K562 (cell line): ENCODE measurements at regions not wholly inside any gene's neighbourhood (a gene's known extent, or its start where the extent isn't known, plus 50 kb on each side); places are given as distances from the start of the nearest gene placed in this dataset.

Source experiments
- ATAC-seq: fragments of 200-7000 bp; cut with Tn5 transposase; 3 replicates; pipeline ENCODE4 v1.9.1; 2020; ENCODE audit warnings: moderate library complexity
- BruUV-seq: library from RNA; stranded (reverse); fragments of 400-500 nt; replicated peaks from 2 replicates; lab custom pipeline; 2021; lab: Mats Ljungman, UMichigan
- CTCF ChIA-PET: fragments of 300-600 bp; formaldehyde crosslinking; extraction: SDS; loops from one replicate; lab custom pipeline; 2021; ENCODE audit warnings: low intra/inter-chr PET ratio; lab: Yijun Ruan, JAX
- POLR2A ChIA-PET: fragments of 300-600, 350-650 bp; sonication (Branson Sonifier 250); formaldehyde crosslinking; extraction: SDS; loops from one replicate; lab custom pipeline; 2021; ENCODE audit warnings: antibody characterized with exemption, inconsistent platforms; lab: Yijun Ruan, JAX
- DNase-seq, 4 experiments: peaks; one replicate each; pipeline versions ENCODE4 v3.0.0 to v3.0.0-alpha.2; 2011 to 2018; ENCODE audit warnings: low spot score in 3 of 4, mixed read lengths in 3 of 4; ENCODE audit errors: extremely low read depth in 1 of 4
- FAIRE-seq: peaks from 2 replicates; lab custom pipeline; 2011; peaks lifted over from hg19 to GRCh38; lab: Jason Lieb, UNC
- H2AFZ ChIP-seq: 2 replicates; pipeline ENCODE4 v1.6.0; 2011; ENCODE audit warnings: low read depth, low read length, control low read depth, inconsistent platforms
- H3K27ac ChIP-seq: fragments of 200-600 bp; 3 replicates; pipeline ENCODE4 v1.8.0; 2011; ENCODE audit warnings: low read depth, mild to moderate bottlenecking, control low read depth, inconsistent platforms, low read length, moderate library complexity, mixed read lengths; ENCODE audit errors: extremely low read depth
- H3K27me3 ChIP-seq, 2 experiments: fragments of 300-600 bp in 1 of 2; 2 replicates in 1 of 2; 3 replicates in 1 of 2; pipeline versions ENCODE4 v1.6.0 to v1.8.0; 2011; ENCODE audit warnings: inconsistent platforms in 2 of 2, low read length in 2 of 2, mild to moderate bottlenecking in 1 of 2, mixed read lengths in 1 of 2, moderate library complexity in 1 of 2; ENCODE audit not compliant: control insufficient read depth in 2 of 2, insufficient read depth in 2 of 2
- H3K36me3 ChIP-seq: fragments of 300-600 bp; 3 replicates; pipeline ENCODE4 v1.8.0; 2011; ENCODE audit warnings: mild to moderate bottlenecking, low read length, inconsistent platforms; ENCODE audit not compliant: control insufficient read depth, insufficient read depth
- H3K4me1 ChIP-seq, 2 experiments: fragments of 200-600 bp in 1 of 2; replicated peaks in 1 of 2; 2 replicates in 1 of 2; 3 replicates in 1 of 2; pipeline versions ENCODE4 v1.5.1 to v1.8.0; 2011; ENCODE audit warnings: inconsistent platforms in 2 of 2, low read length in 2 of 2, mild to moderate bottlenecking in 1 of 2, mixed read lengths in 1 of 2, moderate library complexity in 1 of 2; ENCODE audit not compliant: control insufficient read depth in 2 of 2, insufficient read depth in 2 of 2
- H3K4me2 ChIP-seq: 2 replicates; pipeline ENCODE4 v1.6.1; 2011; ENCODE audit warnings: low read length, control low read depth, inconsistent platforms, mixed read lengths; ENCODE audit not compliant: insufficient read depth
- H3K4me3 ChIP-seq: fragments of 200-600 bp; sonication (generic), shearing (Covaris generic); 2 replicates; pipeline ENCODE4 v1.5.1; 2016; ENCODE audit warnings: control low read depth, inconsistent platforms
- H3K79me2 ChIP-seq: fragments of 200-600 bp; 3 replicates; pipeline ENCODE4 v1.8.0; 2011; ENCODE audit warnings: low read length, inconsistent platforms; ENCODE audit not compliant: control insufficient read depth, insufficient read depth
- H3K9ac ChIP-seq, 2 experiments: 2 replicates each; pipeline versions ENCODE4 v1.6.0 to v1.6.1; 2011; ENCODE audit warnings: low read depth in 2 of 2, low read length in 2 of 2, control low read depth in 1 of 2, inconsistent platforms in 1 of 2, mild to moderate bottlenecking in 1 of 2, mixed read lengths in 1 of 2; ENCODE audit not compliant: insufficient read depth in 1 of 2
- H3K9me1 ChIP-seq: one replicate; pipeline ENCODE4 v1.6.0; 2011; ENCODE audit warnings: inconsistent platforms, mild to moderate bottlenecking, low read length, moderate library complexity; ENCODE audit not compliant: control insufficient read depth, insufficient read depth
- H3K9me3 ChIP-seq: replicated peaks from 2 replicates; pipeline ENCODE4 v1.5.1; 2011; ENCODE audit warnings: low read depth, low read length, inconsistent platforms; ENCODE audit not compliant: control insufficient read depth, insufficient read depth
- H4K20me1 ChIP-seq: replicated peaks from 2 replicates; pipeline ENCODE4 v1.6.1; 2011; ENCODE audit warnings: low read length, inconsistent platforms, mixed read lengths; ENCODE audit not compliant: control insufficient read depth, insufficient read depth
- ATF4 ChIP-seq: fragments of 450-650 bp; formaldehyde crosslinking; IDR thresholded peaks from 2 replicates; pipeline ENCODE4 v1.4.0; 2022; ENCODE audit warnings: mild to moderate bottlenecking, moderate library complexity
- SMARCA4 ChIP-seq: fragments of 450-650 bp; IDR thresholded peaks from 2 replicates; pipeline ENCODE4 v1.6.1; 2016
- SMARCA5 ChIP-seq: fragments of 450-650 bp; IDR thresholded peaks from 2 replicates; pipeline ENCODE4 v1.6.1; 2016
- ZBTB2 ChIP-seq: fragments of 450-650 bp; IDR thresholded peaks from 2 replicates; pipeline ENCODE4 v1.6.1; 2016; ENCODE audit warnings: antibody characterized with exemption
- ZFX ChIP-seq: sonication (generic); formaldehyde crosslinking; IDR thresholded peaks from 2 replicates; pipeline ENCODE4 v1.8.0; 2022; ENCODE audit warnings: mild to moderate bottlenecking, missing genetic modification reagents, moderate library complexity
- in situ Hi-C: fragments of 300-500 bp; cut with MboI; formaldehyde crosslinking; loops from 4 replicates; pipeline ENCODE4 v1.15.0; 2018; ENCODE audit warnings: inconsistent platforms, mixed read lengths
- intact Hi-C: fragments of 100-400 bp; cut with micrococcal nuclease; formaldehyde crosslinking; loops from 2 replicates; pipeline ENCODE4 v1.14.2; 2022
- TF ChIP-seq, protein P1 (sequence below), 2 experiments: fragments of 450-650 bp in 1 of 2; sonication (generic) in 1 of 2; formaldehyde crosslinking in 1 of 2; IDR thresholded peaks; 2 replicates each; pipeline versions ENCODE4 v1.7.1 to v1.9.0; 2016 to 2022; ENCODE audit warnings: inconsistent platforms in 1 of 2, mild to moderate bottlenecking in 1 of 2, missing genetic modification reagents in 1 of 2
- TF ChIP-seq, protein P2 (sequence below): fragments of 250-450 bp; sonication (Bioruptor Pico); IDR thresholded peaks from 2 replicates; pipeline ENCODE4 v1.9.0; 2021; ENCODE audit warnings: mild to moderate bottlenecking
- TF ChIP-seq, protein P3 (sequence below): fragments of 200-800 bp; sonication (Bioruptor generic); IDR thresholded peaks from 2 replicates; pipeline ENCODE4 v1.6.1; 2017; ENCODE audit warnings: missing genetic modification characterization, missing compliant biosample characterization

GRCh38 chr5:64069486-64069885 is 96.2 kb upstream of the RNF180 start (continued):
- TF ChIP-seq, protein P1, sequence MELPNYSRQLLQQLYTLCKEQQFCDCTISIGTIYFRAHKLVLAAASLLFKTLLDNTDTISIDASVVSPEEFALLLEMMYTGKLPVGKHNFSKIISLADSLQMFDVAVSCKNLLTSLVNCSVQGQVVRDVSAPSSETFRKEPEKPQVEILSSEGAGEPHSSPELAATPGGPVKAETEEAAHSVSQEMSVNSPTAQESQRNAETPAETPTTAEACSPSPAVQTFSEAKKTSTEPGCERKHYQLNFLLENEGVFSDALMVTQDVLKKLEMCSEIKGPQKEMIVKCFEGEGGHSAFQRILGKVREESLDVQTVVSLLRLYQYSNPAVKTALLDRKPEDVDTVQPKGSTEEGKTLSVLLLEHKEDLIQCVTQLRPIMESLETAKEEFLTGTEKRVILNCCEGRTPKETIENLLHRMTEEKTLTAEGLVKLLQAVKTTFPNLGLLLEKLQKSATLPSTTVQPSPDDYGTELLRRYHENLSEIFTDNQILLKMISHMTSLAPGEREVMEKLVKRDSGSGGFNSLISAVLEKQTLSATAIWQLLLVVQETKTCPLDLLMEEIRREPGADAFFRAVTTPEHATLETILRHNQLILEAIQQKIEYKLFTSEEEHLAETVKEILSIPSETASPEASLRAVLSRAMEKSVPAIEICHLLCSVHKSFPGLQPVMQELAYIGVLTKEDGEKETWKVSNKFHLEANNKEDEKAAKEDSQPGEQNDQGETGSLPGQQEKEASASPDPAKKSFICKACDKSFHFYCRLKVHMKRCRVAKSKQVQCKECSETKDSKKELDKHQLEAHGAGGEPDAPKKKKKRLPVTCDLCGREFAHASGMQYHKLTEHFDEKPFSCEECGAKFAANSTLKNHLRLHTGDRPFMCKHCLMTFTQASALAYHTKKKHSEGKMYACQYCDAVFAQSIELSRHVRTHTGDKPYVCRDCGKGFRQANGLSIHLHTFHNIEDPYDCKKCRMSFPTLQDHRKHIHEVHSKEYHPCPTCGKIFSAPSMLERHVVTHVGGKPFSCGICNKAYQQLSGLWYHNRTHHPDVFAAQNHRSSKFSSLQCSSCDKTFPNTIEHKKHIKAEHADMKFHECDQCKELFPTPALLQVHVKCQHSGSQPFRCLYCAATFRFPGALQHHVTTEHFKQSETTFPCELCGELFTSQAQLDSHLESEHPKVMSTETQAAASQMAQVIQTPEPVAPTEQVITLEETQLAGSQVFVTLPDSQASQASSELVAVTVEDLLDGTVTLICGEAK (IDR thresholded peaks at IDR 0.05): no peak
- TF ChIP-seq, protein P1 (CRISPR knock-in tag; IDR thresholded peaks at IDR 0.05): no peak

DNA sequence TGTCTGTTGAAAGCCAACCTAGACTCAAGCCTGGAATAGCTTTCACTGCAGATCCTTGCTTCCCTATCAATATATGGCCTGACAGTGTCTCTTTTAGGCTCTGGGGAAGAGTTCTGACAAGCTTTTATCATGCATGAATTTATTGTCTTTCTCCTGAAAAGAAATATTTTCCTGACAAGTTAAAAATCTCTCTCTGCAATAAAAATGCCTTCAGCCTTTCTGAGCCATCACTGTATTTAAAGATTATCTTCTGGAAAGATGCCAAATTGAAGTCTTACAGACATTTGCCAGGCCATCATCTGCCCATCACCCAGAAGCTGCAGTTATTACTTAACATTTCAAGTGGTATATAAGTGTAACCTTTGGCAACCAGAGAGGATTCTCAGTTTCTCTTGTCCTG is 88.1 kb upstream of the HTR1A start:
- no TSS peak for BruUV-seq
- CTCF ChIA-PET: no interaction called here
- intact Hi-C loops: no loop called here
- POLR2A ChIA-PET: no interaction called here
- ATAC-seq (no peak), FAIRE-seq (no peak), DNase-seq (no peak)
- Histone ChIP-seq H3K9me1 (no peaks in the 10 kb centered on the region), H3K27ac (no peak overlapping the region), H3K4me1 (no peaks in the 10 kb centered on the region), H3K4me2 (no peak overlapping the region), H2AFZ (no peak overlapping the region), H3K9ac (no peak overlapping the region), H4K20me1 (no peaks in the 10 kb centered on the region), H3K27me3 (no peaks in the 10 kb centered on the region), H3K9me3 (no peaks in the 10 kb centered on the region), H3K36me3 (no peaks in the 10 kb centered on the region), H3K79me2 (no peaks in the 10 kb centered on the region), H3K4me3 (no peak overlapping the region)
- in situ Hi-C loops: no loop called here
- TF ChIP-seq, protein P2, sequence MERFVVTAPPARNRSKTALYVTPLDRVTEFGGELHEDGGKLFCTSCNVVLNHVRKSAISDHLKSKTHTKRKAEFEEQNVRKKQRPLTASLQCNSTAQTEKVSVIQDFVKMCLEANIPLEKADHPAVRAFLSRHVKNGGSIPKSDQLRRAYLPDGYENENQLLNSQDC (CRISPR knock-in tag): no peak
- TF ChIP-seq SMARCA4 (no peak), ZBTB2 (no peak), ZFX (CRISPR knock-in tag) (no peak), ATF4 (CRISPR knock-in tag) (no peak), SMARCA5 (no peak)
- TF ChIP-seq, protein P3, sequence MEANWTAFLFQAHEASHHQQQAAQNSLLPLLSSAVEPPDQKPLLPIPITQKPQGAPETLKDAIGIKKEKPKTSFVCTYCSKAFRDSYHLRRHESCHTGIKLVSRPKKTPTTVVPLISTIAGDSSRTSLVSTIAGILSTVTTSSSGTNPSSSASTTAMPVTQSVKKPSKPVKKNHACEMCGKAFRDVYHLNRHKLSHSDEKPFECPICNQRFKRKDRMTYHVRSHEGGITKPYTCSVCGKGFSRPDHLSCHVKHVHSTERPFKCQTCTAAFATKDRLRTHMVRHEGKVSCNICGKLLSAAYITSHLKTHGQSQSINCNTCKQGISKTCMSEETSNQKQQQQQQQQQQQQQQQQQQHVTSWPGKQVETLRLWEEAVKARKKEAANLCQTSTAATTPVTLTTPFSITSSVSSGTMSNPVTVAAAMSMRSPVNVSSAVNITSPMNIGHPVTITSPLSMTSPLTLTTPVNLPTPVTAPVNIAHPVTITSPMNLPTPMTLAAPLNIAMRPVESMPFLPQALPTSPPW (CRISPR knock-in tag): no peak
